Astrocyte of the hippocampus (primary cell): ENCODE measurements at regions not wholly inside any gene's neighbourhood (a gene's known extent, or its start where the extent isn't known, plus 50 kb on each side); places are given as distances from the start of the nearest gene placed in this dataset.

Source experiments
- DNase-seq: peaks from one replicate; pipeline ENCODE4 v3.0.0; 2011; ENCODE audit warnings: low read depth, low spot score

DNA sequence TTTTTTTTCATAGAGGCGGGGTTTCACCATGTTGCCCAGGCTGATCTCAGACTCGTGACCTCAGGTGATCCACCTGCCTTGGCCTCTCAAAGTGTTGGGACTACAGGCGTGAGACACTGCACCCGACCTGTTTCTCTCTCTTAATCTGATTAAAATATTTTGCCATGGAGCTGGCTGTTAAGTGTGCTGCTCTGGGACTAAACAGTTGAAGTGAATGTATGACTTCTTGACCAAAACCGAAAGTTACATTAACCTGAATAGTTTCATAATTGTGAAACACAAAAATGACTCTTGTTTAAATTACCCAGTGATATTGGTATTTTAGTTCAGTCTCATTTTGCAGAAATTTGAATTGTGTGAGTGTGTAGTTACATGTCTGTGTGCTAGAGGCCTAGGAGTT lies 2548.6 kb downstream of the PCDH7 start:
- no peak for DNase-seq

DNA sequence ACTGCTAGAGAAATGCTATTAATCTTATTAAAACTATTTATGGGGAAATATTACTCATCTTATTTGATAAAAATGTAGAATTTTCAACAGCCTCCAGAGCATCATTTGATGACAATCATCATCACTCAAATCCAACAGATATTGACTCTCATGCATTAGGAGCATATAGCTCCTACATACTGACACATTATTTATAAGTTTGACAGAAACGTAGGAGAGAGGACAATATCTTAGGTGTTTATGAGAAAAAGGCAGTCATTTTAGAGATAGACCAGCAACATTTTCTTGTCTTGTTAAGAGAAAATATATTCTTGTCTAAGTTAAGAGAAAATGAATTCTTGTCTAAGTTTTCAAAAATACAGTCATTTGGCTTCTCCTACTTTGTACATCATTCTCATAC lies 2550.2 kb downstream of the PCDH7 start:
- DNase-seq = no peak

DNA sequence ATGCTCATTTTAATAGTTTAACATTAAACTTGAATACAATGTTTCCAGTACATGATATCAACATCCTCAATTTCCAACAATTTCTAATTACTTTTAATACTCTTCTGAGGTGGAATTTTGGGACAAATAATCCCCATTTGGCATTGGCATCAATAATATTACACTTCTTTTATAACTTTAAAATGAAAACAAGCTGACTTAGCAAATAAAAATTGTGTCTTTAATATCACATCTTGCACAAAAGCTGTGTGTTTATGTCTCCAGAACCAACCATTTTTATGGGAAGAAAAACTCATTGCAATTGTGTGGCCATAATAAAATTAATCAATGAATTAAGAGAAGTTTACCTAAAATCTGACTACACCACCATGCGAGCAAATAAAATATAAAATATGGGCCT lies 2552.6 kb downstream of the PCDH7 start:
- no peak for DNase-seq

DNA sequence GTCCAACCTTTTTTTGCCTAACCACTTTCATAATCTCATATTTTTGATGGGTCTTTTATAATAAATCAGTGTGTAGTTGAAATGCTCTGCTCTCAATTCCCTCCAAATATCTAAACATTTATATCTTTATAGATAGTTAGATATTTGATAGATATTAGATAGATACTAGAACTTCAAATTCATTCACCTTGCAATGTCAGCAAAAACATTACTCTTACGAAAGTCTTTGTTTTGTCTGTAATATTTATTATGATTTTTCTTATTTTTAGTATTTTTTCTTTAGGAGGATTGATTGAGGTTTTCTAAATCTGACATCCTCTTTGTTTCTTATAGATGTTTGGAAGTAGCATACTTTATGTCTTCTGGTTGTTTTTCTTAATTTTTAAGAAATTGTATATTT lies 2563.6 kb downstream of the PCDH7 start:
- no peak for DNase-seq

DNA sequence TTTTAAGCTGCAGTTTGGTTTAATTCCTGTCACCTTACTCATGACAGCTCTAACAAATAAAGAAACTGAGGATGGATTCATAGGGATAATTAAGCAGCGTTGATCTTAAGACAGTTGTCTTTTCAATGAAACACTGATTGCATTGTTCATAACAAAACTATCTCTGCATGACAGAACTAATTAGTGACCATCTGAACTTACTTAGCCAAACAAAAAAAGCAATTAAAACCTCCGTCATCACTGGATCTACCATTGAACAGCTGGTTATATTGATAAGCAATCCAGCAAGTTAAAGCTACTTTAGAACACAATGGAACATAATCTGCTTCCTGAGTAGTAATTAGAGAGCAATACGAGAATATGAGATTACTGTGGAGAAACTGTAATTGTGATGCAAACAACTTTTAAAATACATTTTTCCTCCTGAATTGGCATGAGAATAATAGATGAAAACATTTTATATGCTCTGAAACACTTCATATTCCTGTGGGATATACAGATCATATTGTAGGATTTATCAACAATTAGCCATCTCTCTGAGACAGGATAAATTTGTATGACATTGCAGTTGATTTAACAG lies 2576.8 kb downstream of the PCDH7 start:
- no peak for DNase-seq

DNA sequence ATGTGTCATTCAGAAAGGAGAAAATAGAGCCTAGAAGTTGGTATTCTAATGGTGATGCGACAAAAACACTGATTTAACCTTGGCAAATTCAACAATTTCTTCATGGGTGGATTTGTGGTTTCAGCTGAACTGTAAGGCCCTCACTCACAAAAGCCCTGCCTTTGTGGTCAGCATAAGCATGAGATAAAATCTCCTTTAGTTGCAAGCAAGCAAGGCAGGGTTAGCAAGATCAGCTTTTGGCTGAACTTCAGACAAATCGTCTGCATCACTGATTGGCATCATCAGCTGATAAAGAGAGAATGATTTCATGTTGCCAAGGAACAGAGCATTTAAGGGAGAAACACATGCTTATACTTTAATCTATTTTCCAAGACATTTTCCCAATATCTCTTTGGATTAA lies 2582.2 kb downstream of the PCDH7 start:
- peak; percentile 72 for DNase-seq

DNA sequence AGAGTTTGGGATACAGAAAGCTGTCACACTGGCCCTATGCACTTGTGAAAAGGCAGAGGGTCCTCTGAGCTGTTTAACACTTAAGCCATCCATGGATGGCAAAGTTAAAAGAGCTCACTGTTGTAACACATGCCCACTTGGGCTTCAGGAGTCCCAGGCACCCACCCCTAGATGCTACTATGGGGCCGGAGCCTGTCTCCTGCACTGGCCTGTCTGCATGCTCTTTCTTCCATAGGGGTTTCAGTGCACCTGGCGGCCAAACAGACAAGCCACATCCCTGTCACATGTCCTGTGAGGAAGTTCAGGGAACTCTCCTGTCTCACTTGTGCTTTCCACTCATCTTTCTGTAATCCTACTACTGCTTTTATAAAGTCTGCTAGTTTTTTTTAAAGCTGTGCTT lies 2586.0 kb downstream of the PCDH7 start:
- no peak for DNase-seq

DNA sequence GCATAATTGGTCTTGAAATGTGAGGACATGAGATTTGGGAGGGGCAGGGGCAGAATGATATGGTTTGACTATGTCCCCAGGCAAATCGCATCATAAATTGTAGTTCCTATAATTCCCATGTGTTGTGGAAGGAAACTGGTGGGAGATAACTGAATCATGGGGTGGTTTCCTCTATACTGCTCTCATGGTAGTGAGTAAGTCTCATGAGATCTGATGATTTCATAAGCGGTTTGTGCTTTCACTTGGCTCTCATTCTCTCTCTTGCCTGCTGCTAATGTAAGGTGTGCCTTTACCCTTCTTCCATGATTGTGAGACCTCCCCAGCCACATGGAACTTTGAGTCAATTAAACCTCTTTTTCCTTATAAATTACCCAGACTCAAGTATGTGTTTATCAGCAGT lies 2595.9 kb downstream of the PCDH7 start:
- no peak for DNase-seq

DNA sequence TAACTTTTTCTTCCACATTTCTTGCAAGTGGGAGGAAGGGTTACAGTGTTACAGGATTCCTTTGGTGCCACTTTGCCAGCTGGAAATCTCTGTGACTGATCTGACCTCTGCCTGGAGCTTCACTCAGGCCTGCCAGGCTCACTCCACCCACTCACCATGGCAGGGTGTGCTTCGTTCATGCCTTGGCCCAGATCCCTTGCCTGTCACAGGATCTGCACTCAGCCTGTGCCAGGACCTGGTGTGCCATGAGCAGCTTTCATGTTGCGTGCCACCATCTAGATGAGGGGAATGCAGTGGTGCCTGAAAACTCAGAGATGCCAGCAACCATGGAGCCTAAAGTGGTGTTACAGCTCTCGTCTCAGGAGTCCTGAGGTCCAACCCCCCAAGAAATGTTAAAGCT lies 2596.4 kb downstream of the PCDH7 start:
- no peak for DNase-seq

DNA sequence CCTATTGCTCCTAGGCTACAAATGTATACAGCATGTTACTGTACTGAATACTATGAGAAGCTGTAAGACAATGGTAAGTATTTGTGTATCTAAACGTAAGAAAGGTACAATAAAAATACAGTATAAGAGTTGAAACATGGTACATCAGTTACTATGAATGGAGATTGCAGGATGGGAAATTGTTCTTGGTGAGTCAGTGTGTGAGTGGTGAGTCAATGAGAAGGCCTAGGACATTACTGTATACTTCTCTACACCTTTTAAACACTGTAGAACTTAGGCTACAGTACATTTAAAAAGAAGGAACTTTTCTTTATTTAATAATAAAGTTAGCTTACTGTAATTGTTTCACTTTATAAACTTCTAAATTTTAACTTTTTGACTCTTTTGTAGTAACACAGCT lies 2603.2 kb downstream of the PCDH7 start:
- no peak for DNase-seq

DNA sequence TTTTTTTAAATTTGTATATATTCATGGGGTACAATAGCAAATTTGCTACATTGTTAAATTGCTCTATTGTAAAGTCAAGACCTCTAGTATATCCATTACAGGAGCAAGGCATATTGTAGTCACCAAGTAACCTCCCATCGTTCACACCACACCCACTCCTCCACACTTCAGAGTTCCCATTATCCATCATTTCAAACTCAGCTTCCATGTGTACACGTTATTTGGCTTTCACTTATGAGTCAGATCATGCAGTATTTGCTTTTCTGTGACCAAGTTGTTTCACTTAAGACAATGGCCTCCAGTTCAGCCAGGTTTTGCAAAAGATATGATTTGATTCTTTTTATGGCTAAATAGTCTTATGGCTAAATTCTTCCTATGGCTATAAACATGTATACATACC lies 2614.2 kb downstream of the PCDH7 start:
- no peak for DNase-seq

DNA sequence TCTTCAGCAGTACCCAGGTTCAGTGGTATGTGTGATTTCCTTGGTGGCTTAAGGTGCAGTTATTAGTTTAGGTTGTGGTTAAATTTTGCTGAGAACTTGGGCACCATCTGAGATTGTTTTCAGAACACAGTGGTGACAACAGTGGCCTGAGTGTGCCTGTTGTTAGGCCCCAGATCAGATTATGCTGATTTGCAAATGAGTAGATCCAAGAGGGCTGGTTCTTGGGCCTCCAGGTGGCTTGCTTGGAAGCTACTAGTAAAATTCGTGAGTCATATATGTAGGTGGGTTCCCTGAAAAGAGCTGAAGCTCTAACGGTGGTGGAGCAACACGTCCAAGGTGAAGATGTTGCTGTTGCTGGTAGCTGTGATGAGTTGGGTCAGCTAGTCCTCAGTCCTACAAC lies 2619.6 kb downstream of the PCDH7 start:
- DNase-seq = no peak

DNA sequence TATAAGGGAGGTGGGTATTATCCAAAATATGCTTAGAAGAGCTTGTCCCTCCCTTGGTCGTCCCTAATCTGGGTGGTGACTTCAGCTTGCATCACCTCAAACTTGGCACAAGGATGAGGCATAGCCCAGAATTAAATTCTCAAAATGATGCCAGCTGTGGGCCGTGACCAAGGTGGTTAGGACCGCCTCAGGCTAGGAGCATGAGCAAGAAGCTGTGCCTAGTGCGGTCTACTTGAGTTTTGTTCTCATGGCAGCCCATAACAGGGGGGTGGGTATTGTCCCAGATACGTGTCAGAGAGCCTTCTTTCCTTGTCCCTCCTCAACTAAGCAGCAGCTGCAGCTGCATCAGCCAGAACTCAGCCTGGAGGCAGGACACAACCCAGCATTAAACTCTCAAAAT lies 2620.0 kb downstream of the PCDH7 start:
- no peak for DNase-seq

DNA sequence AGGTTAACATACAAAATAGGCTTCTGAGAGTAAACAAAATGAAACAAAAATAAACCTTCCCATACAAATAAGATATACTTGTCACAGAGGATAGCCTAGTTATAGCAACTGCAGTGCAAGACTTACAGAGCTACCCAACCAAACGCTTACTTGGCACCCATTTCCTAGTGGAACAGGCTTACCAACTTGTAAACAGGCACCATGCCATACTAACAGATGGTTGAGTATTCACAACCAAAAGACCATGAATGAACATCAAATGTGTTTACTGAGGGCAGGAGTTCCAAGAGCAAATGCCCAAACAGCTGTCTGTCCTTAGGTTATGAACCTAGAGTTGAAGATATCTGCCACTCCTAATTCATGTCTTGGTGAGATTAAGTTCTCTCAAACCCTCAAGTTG lies 2629.2 kb downstream of the PCDH7 start:
- no peak for DNase-seq

DNA sequence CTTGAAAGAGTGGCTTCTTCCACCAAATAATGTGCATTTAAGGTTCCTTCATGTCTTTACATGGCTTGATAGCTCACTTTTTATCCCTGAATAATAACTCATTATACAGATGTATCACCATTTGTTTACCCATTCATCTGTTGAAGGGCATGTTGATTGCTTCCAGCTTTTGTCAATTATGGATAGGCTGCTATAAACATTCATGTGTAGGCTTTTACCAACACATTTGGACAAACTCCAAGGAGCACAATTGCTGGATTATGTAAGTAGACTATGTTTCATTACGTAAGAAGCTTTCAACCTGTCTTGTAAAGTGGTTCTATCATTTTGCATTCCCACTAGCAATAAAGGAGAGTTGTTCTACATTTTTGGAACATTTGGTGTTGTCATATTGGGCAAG lies 2637.0 kb downstream of the PCDH7 start:
- DNase-seq = no peak

DNA sequence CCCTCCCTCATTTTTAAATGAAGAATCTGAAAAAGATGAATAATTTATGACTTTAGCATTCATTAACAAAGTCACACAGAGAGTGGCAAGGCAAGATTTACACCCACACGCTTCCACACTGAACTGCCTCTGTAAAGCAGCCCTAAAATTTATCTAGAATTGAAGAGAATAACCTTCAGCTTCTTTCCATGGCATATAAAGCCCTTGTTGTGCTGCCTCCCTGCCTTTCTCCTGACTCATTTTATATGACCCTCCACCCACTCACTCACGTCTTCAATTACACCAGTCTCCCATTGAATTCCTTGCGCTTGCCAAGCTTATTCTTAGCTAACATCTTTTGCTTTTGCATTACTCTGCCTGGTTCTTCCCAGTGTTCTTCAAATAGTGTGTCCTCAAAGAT lies 2649.3 kb downstream of the PCDH7 start:
- DNase-seq = peak; percentile 49

DNA sequence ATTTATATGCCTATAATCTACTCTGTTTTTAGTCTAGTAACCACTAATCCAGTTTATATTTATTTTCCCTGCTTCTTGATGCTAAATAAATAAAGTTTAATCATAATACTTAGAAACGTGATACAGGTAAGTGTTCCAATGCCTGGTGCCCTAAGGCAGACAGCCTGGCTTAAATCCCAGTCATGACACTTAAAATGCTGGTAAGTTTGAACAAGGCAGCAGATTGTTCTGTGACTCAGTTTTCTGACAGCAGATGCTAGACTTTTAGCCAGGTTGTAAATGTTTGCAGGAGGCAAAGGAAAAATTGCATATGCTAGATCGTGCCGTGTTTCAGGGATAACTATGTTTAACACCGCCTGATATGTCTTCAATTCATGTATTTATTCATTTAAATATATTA lies 2661.6 kb downstream of the PCDH7 start:
- DNase-seq = no peak

DNA sequence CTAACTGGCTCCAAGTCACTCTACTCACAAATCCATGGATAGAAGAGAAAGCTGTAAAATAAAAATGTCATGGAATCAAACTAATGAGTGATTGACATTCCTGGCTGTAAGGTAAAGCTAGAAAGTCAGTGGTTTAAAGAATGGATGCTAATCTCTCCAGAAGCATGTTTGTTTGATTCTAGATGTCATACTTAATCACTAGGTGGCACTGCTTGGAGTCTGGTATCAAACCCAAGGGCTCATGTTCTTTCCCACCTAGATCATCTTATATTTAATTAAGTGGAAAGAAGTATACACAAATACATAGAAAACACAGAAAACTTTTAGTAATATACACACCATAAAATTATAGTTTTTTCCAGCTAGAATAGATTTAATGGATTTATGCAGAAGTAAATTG lies 2666.6 kb downstream of the PCDH7 start:
- DNase-seq = no peak

DNA sequence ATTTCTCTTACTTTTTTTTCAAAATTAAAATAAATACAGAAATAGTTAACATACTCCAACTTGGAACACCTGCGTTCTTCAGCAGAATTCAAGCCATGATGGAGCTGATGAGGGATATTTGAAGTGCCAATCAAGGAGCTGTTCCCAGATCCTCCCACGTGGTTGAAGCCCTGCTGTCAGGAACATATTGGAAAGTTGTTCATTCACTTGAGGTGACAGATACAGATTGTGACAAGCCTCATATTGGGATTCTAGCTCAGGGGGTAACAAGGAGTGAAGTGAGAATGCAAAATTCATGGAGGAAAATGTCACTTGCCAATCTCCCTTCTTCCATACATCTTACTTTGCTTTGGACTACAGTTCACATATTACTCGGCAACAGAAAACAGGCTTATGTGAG lies 2670.8 kb downstream of the PCDH7 start:
- no peak for DNase-seq

DNA sequence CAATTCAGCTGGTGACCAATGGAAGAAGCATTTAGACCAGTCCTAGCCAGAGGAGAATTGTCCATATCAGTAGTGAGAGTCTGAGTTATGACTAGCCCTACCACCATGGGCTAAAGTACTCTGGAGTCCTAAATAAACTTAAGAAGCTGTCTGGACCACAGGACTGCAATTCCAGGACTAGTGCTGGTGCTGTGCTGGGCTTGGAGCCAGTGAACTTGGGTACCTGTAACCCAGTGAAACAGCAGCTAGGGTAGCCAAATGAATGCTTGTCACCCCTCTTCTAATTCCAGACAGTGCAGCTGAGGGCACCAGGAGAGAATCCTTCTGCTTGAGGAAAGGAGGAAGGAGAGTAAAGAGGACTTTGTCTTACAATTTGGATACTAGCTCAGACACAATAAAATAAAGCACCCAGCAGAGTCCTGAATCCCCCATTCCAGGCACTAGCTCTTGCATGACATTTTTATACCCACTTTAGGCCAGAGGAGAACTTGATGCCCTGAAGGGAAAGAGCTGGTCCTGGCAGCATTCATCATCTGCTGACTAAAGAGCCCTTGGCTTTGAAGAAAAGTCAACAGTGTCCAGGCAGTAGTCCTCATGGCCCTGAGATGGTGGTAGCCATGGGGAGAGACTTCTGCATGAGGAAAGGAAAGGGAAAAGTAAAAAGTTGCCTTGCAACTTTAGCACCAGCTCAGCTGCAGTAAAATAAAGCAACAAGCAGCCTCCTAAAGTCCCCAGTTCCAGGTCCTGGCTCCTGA lies 2675.7 kb downstream of the PCDH7 start:
- DNase-seq = peak; percentile 7

DNA sequence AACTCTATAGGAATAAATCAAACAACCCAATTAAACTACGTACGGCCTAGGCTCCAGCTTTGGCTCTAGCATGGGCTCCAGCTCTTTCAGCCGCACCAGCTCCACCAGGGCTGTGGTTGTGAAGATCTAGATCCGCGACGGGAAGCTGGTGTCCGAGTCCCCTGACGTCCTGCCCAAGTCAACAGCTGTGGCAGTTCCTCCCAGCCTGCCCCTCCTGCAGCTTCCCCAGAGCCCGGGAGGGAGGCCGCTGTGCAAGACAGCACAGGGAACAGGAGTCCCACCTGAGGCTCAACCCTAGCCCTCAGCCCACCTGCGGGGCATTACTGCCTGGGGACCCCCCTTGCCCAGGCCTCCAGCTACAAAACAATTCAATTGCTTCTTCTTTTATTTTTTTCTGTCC lies 2680.3 kb downstream of the PCDH7 start:
- DNase-seq = no peak

DNA sequence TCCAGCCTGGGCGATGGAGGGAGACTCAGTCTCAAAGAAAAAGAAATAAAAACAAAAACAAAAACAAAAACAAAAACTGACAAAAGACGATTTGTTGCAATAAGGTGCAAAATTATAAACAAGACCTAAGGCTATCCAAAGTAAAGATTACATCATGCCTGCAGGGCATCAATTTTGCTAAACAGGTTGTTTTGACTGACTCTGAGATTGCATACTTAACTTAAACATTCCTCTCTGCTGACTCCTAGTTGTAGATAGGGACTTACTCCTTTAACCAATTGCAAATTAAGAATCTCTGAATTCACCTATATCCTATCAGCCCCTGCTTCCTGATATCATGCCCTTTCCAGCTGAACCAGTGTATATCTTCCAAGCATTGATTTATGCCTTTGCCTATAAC lies 2687.3 kb downstream of the PCDH7 start:
- no peak for DNase-seq

DNA sequence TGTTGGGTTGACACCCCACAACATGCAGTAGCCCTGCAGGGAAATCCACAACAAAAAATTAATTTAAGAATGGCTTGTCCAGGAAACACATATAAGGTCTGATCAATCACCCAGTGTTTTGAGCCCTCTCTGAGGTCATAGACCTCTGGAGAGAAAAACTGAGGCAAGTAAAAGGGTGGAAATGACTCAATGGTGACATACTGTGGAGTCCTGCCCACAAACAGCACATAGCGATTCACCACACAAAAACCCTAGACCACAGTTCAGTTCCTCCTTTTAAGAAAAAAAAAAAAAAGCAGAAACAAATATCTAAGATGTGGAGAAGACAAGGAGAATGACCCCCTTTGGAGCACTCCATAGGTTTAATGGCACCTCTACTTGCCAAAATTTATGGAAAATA lies 2691.0 kb downstream of the PCDH7 start:
- peak; percentile 26 for DNase-seq

DNA sequence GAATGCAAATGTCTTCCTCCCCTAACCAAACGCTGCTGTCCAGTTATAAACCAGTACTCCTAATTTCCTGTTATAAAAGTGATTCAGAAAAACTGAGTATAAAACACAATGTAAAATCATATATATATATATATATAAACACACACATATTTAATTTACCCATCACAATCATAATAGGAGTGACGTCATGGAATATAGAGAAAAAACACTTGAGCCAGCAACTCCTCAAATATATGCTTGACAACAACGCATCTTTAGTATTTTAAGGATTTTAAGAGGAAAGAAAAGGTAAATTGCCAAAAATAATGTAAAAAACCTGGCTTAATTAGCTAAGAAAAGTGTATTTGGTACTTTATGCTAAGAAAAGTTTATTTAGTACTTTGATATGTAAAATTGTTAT lies 2701.7 kb downstream of the PCDH7 start:
- no peak for DNase-seq
